ENCODE measurements at regions not wholly inside any gene's neighbourhood (a gene's known extent, or its start where the extent isn't known, plus 50 kb on each side); places are given as distances from the start of the nearest gene placed in this dataset.

DNA sequence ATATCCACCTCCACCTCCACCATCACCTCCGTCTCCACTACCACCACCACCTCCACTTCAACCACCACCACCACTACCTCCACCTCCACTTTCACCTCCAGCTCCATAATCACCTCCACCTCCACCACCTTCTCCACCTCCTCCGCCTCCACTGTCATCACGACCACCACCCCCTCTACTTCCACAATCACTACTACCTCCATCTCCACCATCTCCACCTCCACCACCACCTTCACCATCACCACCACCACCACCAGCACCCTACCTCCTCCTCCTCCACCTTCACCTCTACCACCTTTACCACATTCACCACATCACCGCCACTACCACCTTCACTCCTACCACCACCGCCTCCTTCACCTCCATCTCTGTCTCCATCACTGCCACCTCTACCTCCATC lies 435.7 kb downstream of the MCTP2 start:
- no peak for TF ChIP-seq POLR2A (IDR thresholded peaks at IDR 0.05)
- TF ChIP-seq, protein P1, sequence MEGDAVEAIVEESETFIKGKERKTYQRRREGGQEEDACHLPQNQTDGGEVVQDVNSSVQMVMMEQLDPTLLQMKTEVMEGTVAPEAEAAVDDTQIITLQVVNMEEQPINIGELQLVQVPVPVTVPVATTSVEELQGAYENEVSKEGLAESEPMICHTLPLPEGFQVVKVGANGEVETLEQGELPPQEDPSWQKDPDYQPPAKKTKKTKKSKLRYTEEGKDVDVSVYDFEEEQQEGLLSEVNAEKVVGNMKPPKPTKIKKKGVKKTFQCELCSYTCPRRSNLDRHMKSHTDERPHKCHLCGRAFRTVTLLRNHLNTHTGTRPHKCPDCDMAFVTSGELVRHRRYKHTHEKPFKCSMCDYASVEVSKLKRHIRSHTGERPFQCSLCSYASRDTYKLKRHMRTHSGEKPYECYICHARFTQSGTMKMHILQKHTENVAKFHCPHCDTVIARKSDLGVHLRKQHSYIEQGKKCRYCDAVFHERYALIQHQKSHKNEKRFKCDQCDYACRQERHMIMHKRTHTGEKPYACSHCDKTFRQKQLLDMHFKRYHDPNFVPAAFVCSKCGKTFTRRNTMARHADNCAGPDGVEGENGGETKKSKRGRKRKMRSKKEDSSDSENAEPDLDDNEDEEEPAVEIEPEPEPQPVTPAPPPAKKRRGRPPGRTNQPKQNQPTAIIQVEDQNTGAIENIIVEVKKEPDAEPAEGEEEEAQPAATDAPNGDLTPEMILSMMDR (IDR thresholded peaks at IDR 0.05): no peak
